Endothelial cell of umbilical vein (primary cell): ENCODE measurements at regions not wholly inside any gene's neighbourhood (a gene's known extent, or its start where the extent isn't known, plus 50 kb on each side); places are given as distances from the start of the nearest gene placed in this dataset.

ENCODE experiments used
- CTCF ChIP-seq, 2 donors: IDR thresholded peaks; 1 replicate in 1 of 2; 2 replicates in 1 of 2; pipeline ENCODE4 v1.5.1; 2011; ENCODE audit warnings: low read length in 2 of 2, mild to moderate bottlenecking in 2 of 2, moderate library complexity in 2 of 2, control low read depth in 1 of 2, inconsistent platforms in 1 of 2, low read depth in 1 of 2; ENCODE audit not compliant: insufficient read depth in 1 of 2; ENCODE audit errors: extremely low read depth in 1 of 2
- EZH2 ChIP-seq: IDR thresholded peaks from 2 replicates; pipeline ENCODE4 v1.6.1; 2012; ENCODE audit warnings: borderline replicate concordance, low read depth, mild to moderate bottlenecking, moderate library complexity, low read length, inconsistent platforms; ENCODE audit not compliant: severe bottlenecking
- FOS ChIP-seq: IDR thresholded peaks from 2 replicates; pipeline ENCODE4 v1.6.1; 2011; ENCODE audit warnings: mild to moderate bottlenecking, low read length, moderate library complexity, borderline replicate concordance; ENCODE audit not compliant: insufficient read depth
- POLR2A ChIP-seq: IDR thresholded peaks from 2 replicates; pipeline ENCODE4 v1.6.1; 2012; ENCODE audit warnings: low read depth, mild to moderate bottlenecking, control low read depth, low read length

GRCh38 chr2:208609166-208609804, 202.7 kb downstream of the PTH2R start:
- TF ChIP-seq CTCF (IDR thresholded peaks at IDR 0.05; ENCODE audit: extremely low read depth in 1 of 2, insufficient read depth in 1 of 2, low read depth in 1 of 2, low read length in 2 of 2) (no peak), POLR2A (no peak), FOS (no peak), EZH2 (no peak)
